Uterus (tissue), 3 donors: ENCODE measurements at regions not wholly inside any gene's neighbourhood (a gene's known extent, or its start where the extent isn't known, plus 50 kb on each side); places are given as distances from the start of the nearest gene placed in this dataset.

Experiments used
- DNase-seq, 2 donors: peaks; one replicate each; pipeline ENCODE4 v3.0.0-alpha.2; 2019 to 2020
- H3K27ac ChIP-seq, 2 donors: fragments of 200-600 bp; sonication (generic); 1 replicate in 1 of 2; 2 replicates in 1 of 2; pipeline ENCODE4 v1.5.1; 2016 to 2018
- H3K27me3 ChIP-seq, 2 donors: fragments of 200-600 bp; sonication (generic); one replicate each; pipeline ENCODE4 v1.5.1; 2018 to 2019; ENCODE audit warnings: control low read depth in 1 of 2
- H3K36me3 ChIP-seq, 2 donors: fragments of 200-600 bp; sonication (generic); one replicate each; pipeline ENCODE4 v1.5.1; 2019; ENCODE audit warnings: control low read depth in 1 of 2
- H3K4me1 ChIP-seq, 2 donors: fragments of 200-600 bp; sonication (generic); one replicate each; pipeline ENCODE4 v1.5.1; 2018 to 2019; ENCODE audit warnings: control low read depth in 1 of 2
- H3K4me3 ChIP-seq, 2 donors: fragments of 200-600 bp; sonication (generic); 1 replicate in 1 of 2; 2 replicates in 1 of 2; pipeline ENCODE4 v1.5.1; 2018 to 2019; ENCODE audit warnings: mild to moderate bottlenecking in 1 of 2
- H3K9me3 ChIP-seq, 2 donors: fragments of 200-600 bp; sonication (generic); one replicate each; pipeline ENCODE4 v1.5.1; 2019; ENCODE audit warnings: control low read depth in 1 of 2
- CTCF ChIP-seq, 4 experiments: fragments of 200-600 bp in 2 of 4; fragments of 450-650 bp in 2 of 4; sonication (generic) in 2 of 4; IDR thresholded peaks; one replicate each; pipeline ENCODE4 v1.5.1; 2016 to 2019; ENCODE audit warnings: antibody characterized with exemption in 4 of 4, mild to moderate bottlenecking in 2 of 4, moderate library complexity in 1 of 4
- POLR2A ChIP-seq, 2 donors: fragments of 450-650 bp; IDR thresholded peaks; one replicate each; pipeline ENCODE4 v1.6.1; 2016; ENCODE audit warnings: antibody characterized with exemption in 2 of 2, mild to moderate bottlenecking in 1 of 2, moderate library complexity in 1 of 2
- intact Hi-C: fragments of 100-400 bp; cut with DNase I; formaldehyde crosslinking; loops from one replicate; pipeline ENCODE4 v1.15.1; 2023; ENCODE audit warnings: low total_unique reads
- donor health status: DM: yes; HTN: yes; CAD: no.

GRCh38 chr16:79651363-79651762 lies 50.8 kb upstream of the MAF start:
- Histone ChIP-seq H3K4me3 (no peak overlapping the region), H3K9me3 (no peaks in the 10 kb centered on the region), H3K27ac (no peak overlapping the region), H3K27me3 (no peaks in the 10 kb centered on the region), H3K4me1 (no peaks in the 10 kb centered on the region), H3K36me3 (no peaks in the 10 kb centered on the region)
- TF ChIP-seq CTCF (IDR thresholded peaks at IDR 0.05) (no peak), POLR2A (IDR thresholded peaks at IDR 0.05) (no peak)
- intact Hi-C loops = no loop called here
- DNase-seq = peak; percentile 53 to 58
